H1 (cell line): ENCODE measurements at regions not wholly inside any gene's neighbourhood (a gene's known extent, or its start where the extent isn't known, plus 50 kb on each side); places are given as distances from the start of the nearest gene placed in this dataset.

Source experiments
- CBX5 ChIP-seq: fragments of 300-800, 300-1000 bp; sonication (generic); IDR thresholded peaks from 2 replicates; pipeline ENCODE4 v1.7.1; 2016; ENCODE audit warnings: antibody characterized with exemption, low read length, low read depth
- KDM4A ChIP-seq: IDR thresholded peaks from one replicate; pipeline ENCODE4 v1.7.1; 2012; ENCODE audit warnings: low read depth, mild to moderate bottlenecking, moderate library complexity, low read length, inconsistent platforms; ENCODE audit not compliant: severe bottlenecking
- RXRA ChIP-seq: IDR thresholded peaks from 2 replicates; pipeline ENCODE4 v1.6.1; 2011; ENCODE audit warnings: low read depth, mild to moderate bottlenecking, low read length, moderate library complexity; ENCODE audit not compliant: insufficient read depth
- TAF7 ChIP-seq: optimal IDR thresholded peaks from 2 replicates; pipeline ENCODE3; 2011; ENCODE audit warnings: low read depth, mild to moderate bottlenecking, inconsistent platforms, low read length, moderate library complexity, borderline replicate concordance
- TF ChIP-seq, protein P1 (sequence below): IDR thresholded peaks from 2 replicates; pipeline ENCODE4 v1.6.1; 2011; ENCODE audit warnings: low read depth, mild to moderate bottlenecking, low read length; ENCODE audit not compliant: insufficient read depth

DNA sequence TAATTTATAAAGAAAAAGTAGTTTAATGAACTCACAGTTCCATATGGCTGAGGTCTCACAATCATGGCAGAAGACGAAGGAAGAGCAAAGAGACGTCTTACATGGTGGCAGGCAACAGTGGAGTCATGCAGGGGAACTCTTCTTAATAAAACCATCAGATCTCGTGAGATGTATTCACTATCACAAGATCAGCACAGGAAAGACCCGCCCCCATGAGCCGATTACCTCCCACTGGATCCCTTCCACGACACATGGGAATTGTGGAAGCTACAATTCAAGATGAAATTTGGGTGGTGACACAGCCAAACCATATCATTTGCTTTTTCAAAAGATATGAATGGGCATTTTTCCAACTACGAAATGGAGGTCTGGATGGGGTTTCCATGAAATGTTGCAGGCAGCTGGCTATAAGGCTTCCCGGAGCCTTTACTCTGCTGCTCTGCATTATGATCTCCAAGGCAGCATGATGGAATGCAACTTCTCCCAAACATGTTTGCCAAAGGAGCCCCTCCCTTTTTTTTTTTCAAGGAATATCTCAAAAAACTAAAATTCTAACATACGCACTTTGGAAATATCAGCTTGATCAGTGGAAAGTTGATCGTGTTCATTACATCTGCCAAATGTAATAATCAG lies 189.7 kb downstream of the MEX3B start (continued):
- TF ChIP-seq CBX5 (no peak), TAF7 (no peak), RXRA (no peak), KDM4A (no peak)
- TF ChIP-seq, protein P1, sequence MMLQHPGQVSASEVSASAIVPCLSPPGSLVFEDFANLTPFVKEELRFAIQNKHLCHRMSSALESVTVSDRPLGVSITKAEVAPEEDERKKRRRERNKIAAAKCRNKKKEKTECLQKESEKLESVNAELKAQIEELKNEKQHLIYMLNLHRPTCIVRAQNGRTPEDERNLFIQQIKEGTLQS = no peak
